H1 (cell line): ENCODE measurements at regions not wholly inside any gene's neighbourhood (a gene's known extent, or its start where the extent isn't known, plus 50 kb on each side); places are given as distances from the start of the nearest gene placed in this dataset.

Experiments used
- BCL11A ChIP-seq, 2 experiments: IDR thresholded peaks; one replicate each; pipeline ENCODE4 v1.6.1; 2011; ENCODE audit warnings: low read depth in 2 of 2, low read length in 2 of 2, mild to moderate bottlenecking in 2 of 2
- USF2 ChIP-seq: IDR thresholded peaks from 2 replicates; pipeline ENCODE4 v1.6.1; 2011; ENCODE audit warnings: low read length, improper control_type of control experiment

- TF ChIP-seq USF2 (no peak), BCL11A (IDR thresholded peaks at IDR 0.05; ENCODE audit: low read depth in 2 of 2, low read length in 2 of 2) (no peak)
Observed at GRCh38 chr6:14306151-14306906, 188.8 kb downstream of the CD83 start (continued).
